Naive thymus-derived CD8-positive, alpha-beta T cell (primary cell): ENCODE measurements at regions not wholly inside any gene's neighbourhood (a gene's known extent, or its start where the extent isn't known, plus 50 kb on each side); places are given as distances from the start of the nearest gene placed in this dataset.

ENCODE experiments used
- ATAC-seq, 2 donors: fragments of 150-1000 bp; cut with Tn5 transposase in 1 of 2; sonication (Bioruptor Pico), chemical (Tn5 transposase) in 1 of 2; 1 replicate in 1 of 2; 2 replicates in 1 of 2; pipeline ENCODE4 v1.10.0; 2021; ENCODE audit warnings: mild to moderate bottlenecking in 2 of 2, moderate library complexity in 2 of 2
- POLR2A ChIA-PET: fragments of 350-600 bp; sonication (Branson Sonifier 250); formaldehyde crosslinking; loops from one replicate; lab custom pipeline; 2021; ENCODE audit warnings: antibody characterized with exemption; lab: Charles Lee
- DNase-seq, 10 donors: peaks; one replicate each; pipeline versions ENCODE4 v3.0.0 to v3.0.0-alpha.2; 2020 to 2022
- H3K27ac Mint-ChIP-seq, 10 donors: one replicate each; pipeline ENCODE4 v1.8.0; 2020 to 2022; ENCODE audit warnings: mild to moderate bottlenecking in 10 of 10, mixed read lengths in 10 of 10, moderate library complexity in 4 of 10, inconsistent platforms in 1 of 10
- H3K27me3 Mint-ChIP-seq, 5 donors: one replicate each; pipeline ENCODE4 v1.8.0; 2021 to 2022; ENCODE audit warnings: mixed read lengths in 5 of 5
- H3K36me3 Mint-ChIP-seq, 3 donors: one replicate each; pipeline ENCODE4 v1.8.0; 2020 to 2022; ENCODE audit warnings: mixed read lengths in 3 of 3, mild to moderate bottlenecking in 2 of 3, inconsistent platforms in 1 of 3
- H3K4me1 Mint-ChIP-seq, 4 donors: one replicate each; pipeline ENCODE4 v1.8.0; 2021 to 2022; ENCODE audit warnings: mixed read lengths in 4 of 4
- H3K4me3 Mint-ChIP-seq, 10 donors: one replicate each; pipeline ENCODE4 v1.8.0; 2020 to 2022; ENCODE audit warnings: mild to moderate bottlenecking in 10 of 10, mixed read lengths in 10 of 10, moderate library complexity in 6 of 10, inconsistent platforms in 1 of 10
- H3K9me3 Mint-ChIP-seq, 9 donors: one replicate each; pipeline ENCODE4 v1.8.0; 2020 to 2022; ENCODE audit warnings: mixed read lengths in 9 of 9, mild to moderate bottlenecking in 3 of 9, inconsistent platforms in 1 of 9, moderate library complexity in 1 of 9

- POLR2A ChIA-PET: no interaction called here
Measured at GRCh38 chr1:29489471-29489870, 253.1 kb downstream of the PTPRU start.

GRCh38 chr1:29488794-29489311 lies 252.5 kb downstream of the PTPRU start:
- H3K4me3 Mint-ChIP-seq: no peak overlapping the region
- H3K27me3 Mint-ChIP-seq: peaks cover 7 to 24% (median 11%) of the 10 kb centered on the region in 5 donors
- H3K36me3 Mint-ChIP-seq: no peaks in the 10 kb centered on the region
- no peaks in the 10 kb centered on the region for H3K4me1 Mint-ChIP-seq
- POLR2A ChIA-PET: no interaction called here
- DNase-seq (no peak), ATAC-seq (no peak)
- H3K9me3 Mint-ChIP-seq: peaks cover 0 to 7% (median 0%) of the 10 kb centered on the region in 9 donors
- no peak overlapping the region for H3K27ac Mint-ChIP-seq

More at GRCh38 chr1:29489471-29489870, 253.1 kb downstream of the PTPRU start:
- no peaks in the 10 kb centered on the region for H3K36me3 Mint-ChIP-seq
- H3K27me3 Mint-ChIP-seq: peaks cover 7 to 24% (median 10%) of the 10 kb centered on the region in 5 donors
- no peak overlapping the region for H3K4me3 Mint-ChIP-seq
- H3K27ac Mint-ChIP-seq: no peak overlapping the region
- DNase-seq (no peak), ATAC-seq (no peak)
- H3K9me3 Mint-ChIP-seq: peaks cover 0 to 12% (median 0%) of the 10 kb centered on the region in 9 donors
- no peaks in the 10 kb centered on the region for H3K4me1 Mint-ChIP-seq

- POLR2A ChIA-PET: no interaction called here
Measured at GRCh38 chr1:29488086-29488793, 251.9 kb downstream of the PTPRU start.

GRCh38 chr1:29487291-29487690 lies 251.0 kb downstream of the PTPRU start:
- ATAC-seq (no peak), DNase-seq (no peak)
- H3K4me3 Mint-ChIP-seq: no peak overlapping the region
- H3K27me3 Mint-ChIP-seq: peaks cover 8 to 24% (median 12%) of the 10 kb centered on the region in 5 donors
- H3K4me1 Mint-ChIP-seq: no peaks in the 10 kb centered on the region
- no peak overlapping the region for H3K27ac Mint-ChIP-seq
- no peaks in the 10 kb centered on the region for H3K9me3 Mint-ChIP-seq
- POLR2A ChIA-PET: no interaction called here
- no peaks in the 10 kb centered on the region for H3K36me3 Mint-ChIP-seq

More at GRCh38 chr1:29488086-29488793, 251.9 kb downstream of the PTPRU start:
- H3K9me3 Mint-ChIP-seq: peaks cover 0 to 1% (median 0%) of the 10 kb centered on the region in 9 donors
- no peaks in the 10 kb centered on the region for H3K36me3 Mint-ChIP-seq
- H3K4me3 Mint-ChIP-seq: no peak overlapping the region
- no peak overlapping the region for H3K27ac Mint-ChIP-seq
- no peak for ATAC-seq
- DNase-seq: no peak
- peaks cover 8 to 24% (median 12%) of the 10 kb centered on the region in 5 donors for H3K27me3 Mint-ChIP-seq
- H3K4me1 Mint-ChIP-seq: no peaks in the 10 kb centered on the region

- ATAC-seq: no peak
- Mint-ChIP-seq H3K4me3 (no peak overlapping the region), H3K27me3 (peaks cover 13 to 24% (median 14%) of the 10 kb centered on the region in 5 donors), H3K36me3 (no peaks in the 10 kb centered on the region), H3K27ac (peak overlapping the region in 1 of 10 donors; percentile 16), H3K4me1 (no peaks in the 10 kb centered on the region), H3K9me3 (peaks cover 0 to 3% (median 0%) of the 10 kb centered on the region in 9 donors)
- POLR2A ChIA-PET: no interaction called here
- no peak for DNase-seq
Measured at GRCh38 chr1:29485096-29485925, 249.0 kb downstream of the PTPRU start.

- H3K27ac Mint-ChIP-seq: no peak overlapping the region
- no peak for ATAC-seq
- POLR2A ChIA-PET: no interaction called here
- H3K36me3 Mint-ChIP-seq: no peaks in the 10 kb centered on the region
- no peak for DNase-seq
- peaks cover 17 to 29% (median 19%) of the 10 kb centered on the region in 5 donors for H3K27me3 Mint-ChIP-seq
- H3K4me1 Mint-ChIP-seq: no peaks in the 10 kb centered on the region
- no peak overlapping the region for H3K4me3 Mint-ChIP-seq
- H3K9me3 Mint-ChIP-seq: peaks cover 0 to 3% (median 0%) of the 10 kb centered on the region in 9 donors
Measured at GRCh38 chr1:29482991-29483390, 246.7 kb downstream of the PTPRU start.

GRCh38 chr1:29482064-29482463 lies 245.7 kb downstream of the PTPRU start:
- peaks cover 15 to 30% (median 20%) of the 10 kb centered on the region in 5 donors for H3K27me3 Mint-ChIP-seq
- POLR2A ChIA-PET: no interaction called here
- ATAC-seq (no peak), DNase-seq (no peak)
- no peak overlapping the region for H3K4me3 Mint-ChIP-seq
- H3K9me3 Mint-ChIP-seq: peaks cover 0 to 4% (median 0%) of the 10 kb centered on the region in 9 donors
- no peaks in the 10 kb centered on the region for H3K4me1 Mint-ChIP-seq
- no peak overlapping the region for H3K27ac Mint-ChIP-seq
- no peaks in the 10 kb centered on the region for H3K36me3 Mint-ChIP-seq

GRCh38 chr1:29481031-29481430 lies 244.7 kb downstream of the PTPRU start:
- DNase-seq (no peak), ATAC-seq (no peak)
- POLR2A ChIA-PET: no interaction called here
- Mint-ChIP-seq H3K4me1 (no peaks in the 10 kb centered on the region), H3K27ac (no peak overlapping the region), H3K36me3 (no peaks in the 10 kb centered on the region), H3K27me3 (peaks cover 18 to 35% (median 27%) of the 10 kb centered on the region in 5 donors), H3K4me3 (no peak overlapping the region), H3K9me3 (peaks cover 0 to 4% (median 0%) of the 10 kb centered on the region in 9 donors)

- Mint-ChIP-seq H3K4me1 (no peaks in the 10 kb centered on the region), H3K9me3 (peaks cover 0 to 4% (median 0%) of the 10 kb centered on the region in 9 donors), H3K4me3 (no peak overlapping the region), H3K27me3 (peaks cover 29 to 54% (median 37%) of the 10 kb centered on the region in 5 donors), H3K36me3 (no peaks in the 10 kb centered on the region), H3K27ac (no peak overlapping the region)
- POLR2A ChIA-PET: no interaction called here
- DNase-seq (no peak), ATAC-seq (no peak)
Measured at GRCh38 chr1:29478879-29479278, 242.6 kb downstream of the PTPRU start.

GRCh38 chr1:29478151-29478791 lies 241.9 kb downstream of the PTPRU start:
- peaks cover 32 to 60% (median 37%) of the 10 kb centered on the region in 5 donors for H3K27me3 Mint-ChIP-seq
- H3K27ac Mint-ChIP-seq: no peak overlapping the region
- ATAC-seq: no peak
- no peaks in the 10 kb centered on the region for H3K36me3 Mint-ChIP-seq
- no peak overlapping the region for H3K4me3 Mint-ChIP-seq
- H3K4me1 Mint-ChIP-seq: no peaks in the 10 kb centered on the region
- POLR2A ChIA-PET: no interaction called here
- no peak for DNase-seq
- H3K9me3 Mint-ChIP-seq: peaks cover 0 to 4% (median 0%) of the 10 kb centered on the region in 9 donors

- POLR2A ChIA-PET: no interaction called here
Measured at GRCh38 chr1:29475326-29475725, 239.0 kb downstream of the PTPRU start.

More at GRCh38 chr1:29475326-29475725, 239.0 kb downstream of the PTPRU start:
- H3K36me3 Mint-ChIP-seq: no peaks in the 10 kb centered on the region
- H3K4me1 Mint-ChIP-seq: no peaks in the 10 kb centered on the region
- no peak overlapping the region for H3K27ac Mint-ChIP-seq
- peaks cover 0 to 4% (median 0%) of the 10 kb centered on the region in 9 donors for H3K9me3 Mint-ChIP-seq
- DNase-seq (no peak), ATAC-seq (no peak)
- peaks cover 28 to 77% (median 40%) of the 10 kb centered on the region in 5 donors for H3K27me3 Mint-ChIP-seq
- no peak overlapping the region for H3K4me3 Mint-ChIP-seq
